GM12878 (cell line): ENCODE measurements at regions not wholly inside any gene's neighbourhood (a gene's known extent, or its start where the extent isn't known, plus 50 kb on each side); places are given as distances from the start of the nearest gene placed in this dataset.

Experiments
- ATAC-seq: fragments of 200-7000 bp; cut with Tn5 transposase; 3 replicates; pipeline ENCODE4 v1.9.1; 2020; ENCODE audit warnings: mild to moderate bottlenecking, moderate library complexity
- BruUV-seq: library from RNA; stranded (reverse); fragments of 400-500 nt; replicated peaks from 2 replicates; lab custom pipeline; 2021; lab: Mats Ljungman, UMichigan
- CTCF ChIA-PET: fragments of 300-600 bp; sonication (Branson Sonifier 250); formaldehyde crosslinking; extraction: SDS; loops from one replicate; lab custom pipeline; 2021; ENCODE audit warnings: inconsistent platforms; lab: Yijun Ruan, JAX
- POLR2A ChIA-PET: fragments of 350-600 bp; formaldehyde crosslinking; extraction: SDS; loops from one replicate; lab custom pipeline; 2021; ENCODE audit warnings: inconsistent platforms; lab: Charles Lee
- RAD21 ChIA-PET: fragments of 300-600 bp; sonication (Branson Sonifier 250); formaldehyde crosslinking; loops from one replicate; lab custom pipeline; 2023; ENCODE audit warnings: antibody characterized with exemption; ENCODE audit not compliant: unreplicated experiment; lab: Charles Lee
- SMC1A ChIA-PET: fragments of 300-600 bp; sonication (Branson Sonifier 250); formaldehyde crosslinking; loops from one replicate; lab custom pipeline; 2023; ENCODE audit not compliant: unreplicated experiment, uncharacterized antibody; lab: Charles Lee
- DNase-seq: peaks from one replicate; pipeline ENCODE4 v3.0.0-alpha.2; 2011; ENCODE audit warnings: low read depth, low spot score
- FAIRE-seq: peaks from 3 replicates; lab custom pipeline; 2011; peaks lifted over from hg19 to GRCh38; lab: Jason Lieb, UNC
- H2AFZ ChIP-seq: 2 replicates; pipeline ENCODE4 v1.6.0; 2011; ENCODE audit warnings: low read depth, low read length, control low read depth; ENCODE audit not compliant: control insufficient read depth
- H3K27ac ChIP-seq: 2 replicates; pipeline ENCODE4 v1.5.1; 2011; ENCODE audit warnings: control low read depth; ENCODE audit not compliant: control insufficient read depth, insufficient read depth
- H3K27me3 ChIP-seq, 2 experiments: replicated peaks in 1 of 2; 2 replicates each; pipeline versions ENCODE4 v1.6.0 to v1.6.1; 2011; ENCODE audit warnings: low read length in 1 of 2; ENCODE audit not compliant: control insufficient read depth in 2 of 2, insufficient read depth in 2 of 2
- H3K36me3 ChIP-seq, 2 experiments: 2 replicates each; pipeline ENCODE4 v1.5.1; 2011; ENCODE audit warnings: low read length in 1 of 2; ENCODE audit not compliant: control insufficient read depth in 2 of 2, insufficient read depth in 2 of 2
- H3K4me1 ChIP-seq: 2 replicates; pipeline ENCODE4 v1.6.1; 2011; ENCODE audit warnings: mild to moderate bottlenecking, low read length, moderate library complexity, mixed read lengths; ENCODE audit not compliant: control insufficient read depth, insufficient read depth
- H3K4me2 ChIP-seq: 2 replicates; pipeline ENCODE4 v1.6.0; 2011; ENCODE audit warnings: control low read depth; ENCODE audit not compliant: control insufficient read depth, insufficient read depth
- H3K4me3 ChIP-seq: fragments of 200-600 bp; sonication (generic); 2 replicates; pipeline ENCODE4 v1.5.1; 2016
- H3K79me2 ChIP-seq: 2 replicates; pipeline ENCODE4 v1.6.0; 2011; ENCODE audit warnings: low read length; ENCODE audit not compliant: control insufficient read depth, insufficient read depth
- H3K9ac ChIP-seq: 2 replicates; pipeline ENCODE4 v1.8.0; 2011; ENCODE audit warnings: low read length, control low read depth, mixed read lengths; ENCODE audit not compliant: control insufficient read depth, insufficient read depth
- H3K9me3 ChIP-seq: replicated peaks from 3 replicates; pipeline ENCODE4 v1.5.1; 2011; ENCODE audit warnings: mild to moderate bottlenecking, low read length; ENCODE audit not compliant: control insufficient read depth, insufficient read depth
- H4K20me1 ChIP-seq: 2 replicates; pipeline ENCODE4 v1.6.0; 2011; ENCODE audit not compliant: control insufficient read depth, insufficient read depth
- ETV6 ChIP-seq, 2 experiments: fragments of 450-650 bp in 1 of 2; IDR thresholded peaks in 1 of 2; conservative IDR thresholded peaks in 1 of 2; 2 replicates each; pipeline ENCODE4 v1.6.1; 2014; ENCODE audit warnings: antibody characterized with exemption in 1 of 2, borderline replicate concordance in 1 of 2, low read depth in 1 of 2, mild to moderate bottlenecking in 1 of 2, moderate library complexity in 1 of 2
- FOS ChIP-seq: IDR thresholded peaks from 3 replicates; pipeline ENCODE4 v1.6.1; 2011; ENCODE audit warnings: borderline replicate concordance; ENCODE audit not compliant: insufficient read length; ENCODE audit errors: extremely low read depth
- JUND ChIP-seq: IDR thresholded peaks from 2 replicates; pipeline ENCODE4 v1.6.1; 2012; ENCODE audit warnings: low read depth, mild to moderate bottlenecking, low read length, improper control_type of control experiment, moderate library complexity
- NR2C2 ChIP-seq: IDR thresholded peaks from 2 replicates; pipeline ENCODE4 v1.6.1; 2011; ENCODE audit warnings: borderline replicate concordance, low read depth; ENCODE audit not compliant: control insufficient read depth, insufficient read length
- PAX5 ChIP-seq: IDR thresholded peaks from 2 replicates; pipeline ENCODE4 v1.6.1; 2011; ENCODE audit warnings: low read depth, low read length, borderline replicate concordance
- PRDM15 ChIP-seq: fragments of 450-650 bp; formaldehyde crosslinking; IDR thresholded peaks from 2 replicates; pipeline ENCODE4 v1.4.0; 2020; ENCODE audit warnings: mild to moderate bottlenecking, moderate library complexity
- SKIL ChIP-seq: fragments of 450-650 bp; IDR thresholded peaks from 2 replicates; pipeline ENCODE4 v1.6.1; 2017; ENCODE audit warnings: mild to moderate bottlenecking, low read depth, inconsistent platforms; ENCODE audit not compliant: poor library complexity, severe bottlenecking
- SMAD5 ChIP-seq: IDR thresholded peaks from 2 replicates; pipeline ENCODE4 v1.6.1; 2016; ENCODE audit warnings: antibody characterized with exemption, low read depth
- SMC3 ChIP-seq: IDR thresholded peaks from 2 replicates; pipeline ENCODE4 v1.6.1; 2011; ENCODE audit warnings: low read length, improper control_type of control experiment, borderline replicate concordance
- SUZ12 ChIP-seq: fragments of 200-600 bp; sonication (generic); IDR thresholded peaks from one replicate; pipeline ENCODE4 v1.6.1; 2018; ENCODE audit warnings: antibody characterized with exemption, mild to moderate bottlenecking; ENCODE audit not compliant: unreplicated experiment
- TCF12 ChIP-seq: IDR thresholded peaks from 2 replicates; pipeline ENCODE4 v1.6.1; 2011; ENCODE audit warnings: low read depth, mild to moderate bottlenecking, low read length
- WRNIP1 ChIP-seq: IDR thresholded peaks from 2 replicates; pipeline ENCODE4 v1.6.1; 2011; ENCODE audit warnings: low read depth, low read length, improper control_type of control experiment, borderline replicate concordance
- ZBTB33 ChIP-seq: fragments of 450-650 bp; IDR thresholded peaks from 2 replicates; pipeline ENCODE4 v1.6.1; 2017; ENCODE audit warnings: mild to moderate bottlenecking
- ZNF274 ChIP-seq: IDR thresholded peaks from one replicate; pipeline ENCODE4 v1.8.0; 2011; ENCODE audit not compliant: insufficient read length, insufficient read depth
- WGBS: methylation state at CpG from one replicate; pipeline ENCODE4 v1.1.6; 2016; ENCODE audit warnings: low lambda C conversion rate; ENCODE audit not compliant: insufficient replicate concordance, insufficient coverage; ENCODE audit errors: missing lambda C conversion rate; 5-methylcytosine and 5-hydroxymethylcytosine counted together
- in situ Hi-C: fragments of 300-500 bp; cut with MboI; formaldehyde crosslinking; loops from 9 replicates; pipeline ENCODE4 v1.14.3; 2018; ENCODE audit warnings: mixed read lengths
- intact Hi-C: fragments of 100-400 bp; cut with micrococcal nuclease; formaldehyde crosslinking; loops from one replicate; pipeline ENCODE4 v1.14.2; 2022; ENCODE audit not compliant: unreplicated experiment

GRCh38 chr2:45192481-45192880 is 183.2 kb upstream of the SIX2 start:
- no TSS peak for BruUV-seq
- RAD21 ChIA-PET: no interaction called here
- TF ChIP-seq WRNIP1 (no peak), TCF12 (no peak), FOS (no peak), JUND (no peak), ETV6 (conservative IDR thresholded peaks at IDR 0.05 in 1 of 2, IDR thresholded peaks at IDR 0.05 in 1 of 2; ENCODE audit: borderline replicate concordance in 1 of 2, low read depth in 1 of 2) (no peak), NR2C2 (no peak), SUZ12 (no peak), SMAD5 (no peak), SMC3 (no peak), ZBTB33 (no peak), ZNF274 (no peak), PRDM15 (CRISPR knock-in tag) (no peak), SKIL (no peak), PAX5 (no peak)
- WGBS: 22% methylated on average over 5 of the region's 5 CpGs
- POLR2A ChIA-PET: no interaction called here
- no peak overlapping the region for H3K4me2 ChIP-seq
- ATAC-seq: no peak
- H3K4me3 ChIP-seq: no peak overlapping the region
- H3K36me3 ChIP-seq: no peaks in the 10 kb centered on the region
- SMC1A ChIA-PET: no interaction called here
- H3K27ac ChIP-seq: no peak overlapping the region
- in situ Hi-C loops: no loop called here
- H3K9ac ChIP-seq: no peak overlapping the region
- intact Hi-C loops: no loop called here
- no peaks in the 10 kb centered on the region; a peak in 1 of 4 replicates for H3K27me3 ChIP-seq
- no peaks in the 10 kb centered on the region for H3K9me3 ChIP-seq
- CTCF ChIA-PET: interaction anchor here (0.9 kb wide), 1 partner anchor 135 kb away, joined by 3 read pairs; no protein-coding TSS in a partner anchor
- FAIRE-seq: no peak
- no peak for DNase-seq
- no peaks in the 10 kb centered on the region for H4K20me1 ChIP-seq
- no peaks in the 10 kb centered on the region for H3K79me2 ChIP-seq
- no peaks in the 10 kb centered on the region for H3K4me1 ChIP-seq
- no peak overlapping the region for H2AFZ ChIP-seq
